HCT116 (cell line): ENCODE measurements at regions not wholly inside any gene's neighbourhood (a gene's known extent, or its start where the extent isn't known, plus 50 kb on each side); places are given as distances from the start of the nearest gene placed in this dataset.

ENCODE experiments used
- ATAC-seq: fragments of 200-7000 bp; cut with Tn5 transposase; 2 replicates; pipeline ENCODE4 v1.9.1; 2020; ENCODE audit warnings: mild to moderate bottlenecking, moderate library complexity
- BruUV-seq: library from RNA; stranded (reverse); fragments of 400-500 nt; replicated peaks from 2 replicates; lab custom pipeline; 2021; lab: Mats Ljungman, UMichigan
- CTCF ChIA-PET: fragments of 300-600 bp; sonication (Branson Sonifier 250); formaldehyde crosslinking; loops from one replicate; lab custom pipeline; 2021; ENCODE audit warnings: antibody characterized with exemption; lab: Charles Lee
- POLR2A ChIA-PET: fragments of 300-600, 350-600 bp; sonication (Branson Sonifier 250); formaldehyde crosslinking; loops from one replicate; lab custom pipeline; 2021; ENCODE audit warnings: antibody characterized with exemption; lab: Charles Lee
- RAD21 ChIA-PET, 2 experiments: fragments of 300-600 bp; sonication (Branson Sonifier 250); formaldehyde crosslinking; loops; one replicate each; lab custom pipeline; 2023; ENCODE audit warnings: low total read pairs in 2 of 2; ENCODE audit not compliant: uncharacterized antibody in 2 of 2, unreplicated experiment in 2 of 2, low non-redundant PET in 1 of 2; lab: Charles Lee
- DNase-seq: peaks from one replicate; pipeline ENCODE4 v3.0.0-alpha.2; 2010; ENCODE audit warnings: low read depth, low spot score
- H2AFZ ChIP-seq: fragments of 200-600 bp; shearing (Covaris generic), sonication (generic); 2 replicates; pipeline ENCODE4 v1.6.1; 2017; ENCODE audit warnings: low read depth, mixed run types, mixed read lengths, antibody characterized with exemption, low read length; ENCODE audit not compliant: poor library complexity, severe bottlenecking
- H3K27ac ChIP-seq: 2 replicates; pipeline ENCODE4 v1.5.1; 2012; ENCODE audit warnings: low read depth, low read length
- H3K27me3 ChIP-seq: fragments of 200-600 bp; sonication (generic); 2 replicates; pipeline ENCODE4 v1.6.1; 2016; ENCODE audit warnings: mixed run types, low read length, mixed read lengths; ENCODE audit not compliant: insufficient read depth
- H3K36me3 ChIP-seq, 2 experiments: fragments of 200-500 bp in 1 of 2; fragments of 200-600 bp in 1 of 2; sonication (Bioruptor generic) in 1 of 2; sonication (generic) in 1 of 2; 2 replicates each; pipeline versions ENCODE4 v1.5.1 to v1.6.1; 2014 to 2016; ENCODE audit warnings: low read length in 2 of 2, inconsistent platforms in 1 of 2, mixed read lengths in 1 of 2, mixed run types in 1 of 2; ENCODE audit not compliant: insufficient read depth in 2 of 2, control insufficient read depth in 1 of 2
- H3K4me1 ChIP-seq, 2 experiments: fragments of 200-600 bp in 1 of 2; sonication (generic) in 1 of 2; 2 replicates each; pipeline versions ENCODE4 v1.5.1 to v1.6.1; 2012 to 2017; ENCODE audit warnings: low read length in 2 of 2, inconsistent platforms in 1 of 2, mild to moderate bottlenecking in 1 of 2, mixed read lengths in 1 of 2, mixed run types in 1 of 2, moderate library complexity in 1 of 2; ENCODE audit not compliant: insufficient read depth in 2 of 2, control insufficient read depth in 1 of 2
- H3K4me2 ChIP-seq: fragments of 200-600 bp; sonication (generic); 2 replicates; pipeline ENCODE4 v1.6.1; 2017; ENCODE audit warnings: mixed run types, low read length, mixed read lengths
- H3K4me3 ChIP-seq, 2 experiments: fragments of 200-600 bp in 1 of 2; sonication (generic) in 1 of 2; replicated peaks in 1 of 2; 2 replicates each; pipeline ENCODE4 v1.5.1; 2011 to 2016; ENCODE audit warnings: low read length in 2 of 2, control low read depth in 1 of 2, low read depth in 1 of 2, mild to moderate bottlenecking in 1 of 2, mixed read lengths in 1 of 2, mixed run types in 1 of 2
- H3K79me2 ChIP-seq: fragments of 200-600 bp; sonication (generic); 2 replicates; pipeline ENCODE4 v1.6.1; 2017; ENCODE audit warnings: mild to moderate bottlenecking, mixed run types, low read length, moderate library complexity, mixed read lengths; ENCODE audit not compliant: insufficient read depth
- H3K9ac ChIP-seq: fragments of 200-600 bp; sonication (generic); 2 replicates; pipeline ENCODE4 v1.6.1; 2016; ENCODE audit warnings: low read length, mixed read lengths
- H3K9me2 ChIP-seq: fragments of 200-600 bp; sonication (generic), shearing (Covaris generic); 2 replicates; pipeline ENCODE4 v1.6.1; 2017; ENCODE audit warnings: mixed run types, mild to moderate bottlenecking, moderate library complexity; ENCODE audit not compliant: insufficient read depth
- H3K9me3 ChIP-seq, 2 experiments: fragments of 200-500 bp in 1 of 2; fragments of 200-600 bp in 1 of 2; sonication (Bioruptor generic) in 1 of 2; sonication (generic) in 1 of 2; 2 replicates each; pipeline ENCODE4 v1.6.1; 2014 to 2017; ENCODE audit warnings: low read length in 2 of 2, mixed read lengths in 2 of 2, inconsistent platforms in 1 of 2, low read depth in 1 of 2, mild to moderate bottlenecking in 1 of 2, mixed run types in 1 of 2, moderate library complexity in 1 of 2; ENCODE audit not compliant: control insufficient read depth in 1 of 2, insufficient read depth in 1 of 2
- H4K20me1 ChIP-seq: fragments of 200-600 bp; sonication (generic), shearing (Covaris generic); 2 replicates; pipeline ENCODE4 v1.6.1; 2017; ENCODE audit warnings: mixed run types, mild to moderate bottlenecking, moderate library complexity; ENCODE audit not compliant: insufficient read depth
- CEBPB ChIP-seq: IDR thresholded peaks from 2 replicates; pipeline ENCODE4 v1.6.1; 2012; ENCODE audit warnings: low read depth
- JUND ChIP-seq: IDR thresholded peaks from 2 replicates; pipeline ENCODE4 v1.6.1; 2012
- POLR2A ChIP-seq: IDR thresholded peaks from 2 replicates; pipeline ENCODE4 v1.7.0; 2011; ENCODE audit warnings: borderline replicate concordance; ENCODE audit not compliant: insufficient read depth, insufficient read length; ENCODE audit errors: extremely low read depth
- RAD21 ChIP-seq: IDR thresholded peaks from 2 replicates; pipeline ENCODE4 v1.6.1; 2012; ENCODE audit warnings: low read depth, mild to moderate bottlenecking
- ZFX ChIP-seq: fragments of 450-650 bp; IDR thresholded peaks from 2 replicates; pipeline ENCODE4 v1.6.1; 2017
- intact Hi-C: fragments of 100-400 bp; cut with micrococcal nuclease; formaldehyde crosslinking; loops from 2 replicates; pipeline ENCODE4 v1.10.0; 2022
- TF ChIP-seq, protein P1 (sequence below): IDR thresholded peaks from 2 replicates; pipeline ENCODE4 v1.6.1; 2011; ENCODE audit warnings: mild to moderate bottlenecking, low read length, moderate library complexity; ENCODE audit not compliant: insufficient replicate concordance; ENCODE audit errors: extremely low read depth

DNA sequence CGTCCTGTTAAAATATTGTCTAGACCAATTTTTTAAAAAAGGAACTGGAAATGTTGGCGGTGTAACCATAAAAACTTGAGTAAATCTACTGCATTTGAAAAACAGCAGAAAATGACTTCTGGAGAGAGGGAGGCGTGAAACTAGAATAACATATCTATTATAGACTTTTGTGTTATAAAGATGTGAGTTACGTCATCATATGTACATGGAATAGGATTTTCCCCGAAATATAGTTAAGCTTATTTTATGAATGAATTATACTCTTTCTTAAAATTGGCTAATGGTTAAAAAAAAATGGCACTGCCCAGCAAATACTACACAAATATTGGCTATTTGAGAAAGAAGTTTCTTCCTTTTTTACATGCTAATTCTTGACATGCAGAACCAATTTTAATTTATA is 147.1 kb upstream of the TEX13C start:
- no peaks in the 10 kb centered on the region for H3K79me2 ChIP-seq
- DNase-seq (no peak), ATAC-seq (no peak)
- no peaks in the 10 kb centered on the region for H4K20me1 ChIP-seq
- no peaks in the 10 kb centered on the region for H3K9me2 ChIP-seq
- RAD21 ChIA-PET = no interaction called here
- POLR2A ChIA-PET = no interaction called here
- CTCF ChIA-PET = no interaction called here
- no peak overlapping the region for H3K27ac ChIP-seq
- no TSS peak for BruUV-seq
- no peak overlapping the region for H2AFZ ChIP-seq
- H3K4me2 ChIP-seq = no peak overlapping the region
- no peaks in the 10 kb centered on the region for H3K27me3 ChIP-seq
- no peaks in the 10 kb centered on the region for H3K9me3 ChIP-seq
- no peak overlapping the region for H3K9ac ChIP-seq
- no peak overlapping the region for H3K4me3 ChIP-seq
- intact Hi-C loops = no loop called here
- H3K4me1 ChIP-seq = no peaks in the 10 kb centered on the region
- no peaks in the 10 kb centered on the region for H3K36me3 ChIP-seq
- TF ChIP-seq, protein P1, sequence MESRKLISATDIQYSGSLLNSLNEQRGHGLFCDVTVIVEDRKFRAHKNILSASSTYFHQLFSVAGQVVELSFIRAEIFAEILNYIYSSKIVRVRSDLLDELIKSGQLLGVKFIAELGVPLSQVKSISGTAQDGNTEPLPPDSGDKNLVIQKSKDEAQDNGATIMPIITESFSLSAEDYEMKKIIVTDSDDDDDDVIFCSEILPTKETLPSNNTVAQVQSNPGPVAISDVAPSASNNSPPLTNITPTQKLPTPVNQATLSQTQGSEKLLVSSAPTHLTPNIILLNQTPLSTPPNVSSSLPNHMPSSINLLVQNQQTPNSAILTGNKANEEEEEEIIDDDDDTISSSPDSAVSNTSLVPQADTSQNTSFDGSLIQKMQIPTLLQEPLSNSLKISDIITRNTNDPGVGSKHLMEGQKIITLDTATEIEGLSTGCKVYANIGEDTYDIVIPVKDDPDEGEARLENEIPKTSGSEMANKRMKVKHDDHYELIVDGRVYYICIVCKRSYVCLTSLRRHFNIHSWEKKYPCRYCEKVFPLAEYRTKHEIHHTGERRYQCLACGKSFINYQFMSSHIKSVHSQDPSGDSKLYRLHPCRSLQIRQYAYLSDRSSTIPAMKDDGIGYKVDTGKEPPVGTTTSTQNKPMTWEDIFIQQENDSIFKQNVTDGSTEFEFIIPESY = no peak

DNA sequence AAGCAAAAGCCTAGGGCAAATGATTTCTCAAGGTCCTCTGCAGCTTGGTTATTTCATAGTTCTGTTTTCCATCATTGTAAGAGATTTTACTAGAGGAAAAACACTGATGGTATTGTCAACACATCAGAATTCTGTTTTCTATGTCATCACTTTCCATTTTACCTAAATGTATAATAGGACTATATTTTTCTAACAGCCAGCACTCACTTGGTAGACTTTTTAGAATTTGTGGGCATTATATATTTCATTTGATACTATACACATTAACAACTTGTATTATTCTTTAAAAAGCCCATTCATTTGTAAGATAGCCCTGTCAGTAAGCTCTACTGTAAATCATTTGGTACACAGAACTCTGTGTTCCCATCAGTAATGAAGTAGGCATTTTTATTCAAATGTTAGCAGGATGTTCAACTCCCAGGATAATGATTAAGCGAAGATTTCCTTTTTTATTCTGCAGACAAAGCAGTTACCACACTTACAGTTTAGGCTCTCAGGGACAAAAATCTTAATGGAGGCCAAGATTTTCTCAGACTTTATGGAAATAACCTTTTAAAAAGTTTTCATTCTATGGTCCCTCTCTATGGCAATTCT is 143.6 kb upstream of the TEX13C start:
- ATAC-seq = no peak
- no peaks in the 10 kb centered on the region for H3K9me3 ChIP-seq
- H3K4me2 ChIP-seq = no peak overlapping the region
- H3K27me3 ChIP-seq = no peaks in the 10 kb centered on the region
- BruUV-seq = no TSS peak
- no peaks in the 10 kb centered on the region for H3K9me2 ChIP-seq
- no peaks in the 10 kb centered on the region for H3K79me2 ChIP-seq
- intact Hi-C loops = no loop called here
- no peak overlapping the region for H3K27ac ChIP-seq
- H3K4me1 ChIP-seq = no peaks in the 10 kb centered on the region
- H3K9ac ChIP-seq = no peak overlapping the region
- POLR2A ChIA-PET = no interaction called here
- H3K36me3 ChIP-seq = no peaks in the 10 kb centered on the region
- CTCF ChIA-PET = no interaction called here
- no peak overlapping the region for H2AFZ ChIP-seq
- no peaks in the 10 kb centered on the region for H4K20me1 ChIP-seq
- no peak overlapping the region for H3K4me3 ChIP-seq
- DNase-seq = no peak
- RAD21 ChIA-PET = no interaction called here
- TF ChIP-seq CEBPB = no peak
- TF ChIP-seq, protein P1 = no peak
- no peak for TF ChIP-seq JUND
- no peak for TF ChIP-seq RAD21
- TF ChIP-seq POLR2A = no peak
- TF ChIP-seq ZFX = no peak
